ENCODE measurements at regions not wholly inside any gene's neighbourhood (a gene's known extent, or its start where the extent isn't known, plus 50 kb on each side); places are given as distances from the start of the nearest gene placed in this dataset.
"Not testable (repeated sequence)": the region's sequence is repeated elsewhere in the genome, so short reads cannot be mapped to it uniquely, and the experiment has no call there.

- Histone ChIP-seq H3K9me3 (no peaks in the 10 kb centered on the region), H3K27me3 (no peaks in the 10 kb centered on the region), H3K27ac (no peak overlapping the region), H3K36me3 (no peaks in the 10 kb centered on the region), H3K4me3 (no peak overlapping the region), H3K4me1 (no peaks in the 10 kb centered on the region)
- ATAC-seq (no peak), DNase-seq (no peak)
- TF ChIP-seq, protein P1, sequence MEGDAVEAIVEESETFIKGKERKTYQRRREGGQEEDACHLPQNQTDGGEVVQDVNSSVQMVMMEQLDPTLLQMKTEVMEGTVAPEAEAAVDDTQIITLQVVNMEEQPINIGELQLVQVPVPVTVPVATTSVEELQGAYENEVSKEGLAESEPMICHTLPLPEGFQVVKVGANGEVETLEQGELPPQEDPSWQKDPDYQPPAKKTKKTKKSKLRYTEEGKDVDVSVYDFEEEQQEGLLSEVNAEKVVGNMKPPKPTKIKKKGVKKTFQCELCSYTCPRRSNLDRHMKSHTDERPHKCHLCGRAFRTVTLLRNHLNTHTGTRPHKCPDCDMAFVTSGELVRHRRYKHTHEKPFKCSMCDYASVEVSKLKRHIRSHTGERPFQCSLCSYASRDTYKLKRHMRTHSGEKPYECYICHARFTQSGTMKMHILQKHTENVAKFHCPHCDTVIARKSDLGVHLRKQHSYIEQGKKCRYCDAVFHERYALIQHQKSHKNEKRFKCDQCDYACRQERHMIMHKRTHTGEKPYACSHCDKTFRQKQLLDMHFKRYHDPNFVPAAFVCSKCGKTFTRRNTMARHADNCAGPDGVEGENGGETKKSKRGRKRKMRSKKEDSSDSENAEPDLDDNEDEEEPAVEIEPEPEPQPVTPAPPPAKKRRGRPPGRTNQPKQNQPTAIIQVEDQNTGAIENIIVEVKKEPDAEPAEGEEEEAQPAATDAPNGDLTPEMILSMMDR (IDR thresholded peaks at IDR 0.05): no peak
- intact Hi-C loops (cut with DNase I): no loop called here
Observed at GRCh38 chr2:19169134-19169768, 189.2 kb downstream of the OSR1 start.

GRCh38 chr2:19164099-19164498, 194.3 kb downstream of the OSR1 start:
- intact Hi-C loops (cut with DNase I); DNase-seq: not testable (repeated sequence)

DNA sequence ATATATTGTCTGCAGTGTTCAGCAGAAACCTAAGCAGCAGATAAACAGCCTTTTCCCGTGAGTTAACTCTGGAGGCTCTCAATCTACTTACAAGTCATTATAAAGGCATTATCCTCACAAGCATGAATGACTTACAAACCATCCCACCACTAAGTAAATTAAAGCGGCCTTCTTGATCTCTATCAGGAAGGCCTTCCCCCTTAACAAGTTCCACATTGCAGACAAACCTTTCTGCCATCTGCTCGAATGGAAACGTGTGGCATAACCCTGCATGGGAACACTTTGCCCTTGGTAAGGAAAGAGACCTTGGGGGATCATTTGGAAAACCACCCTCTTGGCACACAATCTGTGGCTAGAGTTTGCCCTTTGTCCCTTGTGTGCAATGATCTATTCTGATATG, 199.5 kb downstream of the OSR1 start:
- TF ChIP-seq, protein P1 (IDR thresholded peaks at IDR 0.05): no peak
- no peak for DNase-seq
- Histone ChIP-seq H3K4me3 (no peak overlapping the region), H3K4me1 (no peaks in the 10 kb centered on the region), H3K27me3 (no peaks in the 10 kb centered on the region), H3K9me3 (no peaks in the 10 kb centered on the region), H3K36me3 (no peaks in the 10 kb centered on the region), H3K27ac (no peak overlapping the region)
- ATAC-seq: no peak
- intact Hi-C loops (cut with DNase I): no loop called here

More at GRCh38 chr2:19164099-19164498, 194.3 kb downstream of the OSR1 start:
- H3K4me3 ChIP-seq, ATAC-seq, H3K27me3 ChIP-seq, H3K9me3 ChIP-seq, H3K4me1 ChIP-seq, H3K27ac ChIP-seq, H3K36me3 ChIP-seq: not testable (repeated sequence)

DNA sequence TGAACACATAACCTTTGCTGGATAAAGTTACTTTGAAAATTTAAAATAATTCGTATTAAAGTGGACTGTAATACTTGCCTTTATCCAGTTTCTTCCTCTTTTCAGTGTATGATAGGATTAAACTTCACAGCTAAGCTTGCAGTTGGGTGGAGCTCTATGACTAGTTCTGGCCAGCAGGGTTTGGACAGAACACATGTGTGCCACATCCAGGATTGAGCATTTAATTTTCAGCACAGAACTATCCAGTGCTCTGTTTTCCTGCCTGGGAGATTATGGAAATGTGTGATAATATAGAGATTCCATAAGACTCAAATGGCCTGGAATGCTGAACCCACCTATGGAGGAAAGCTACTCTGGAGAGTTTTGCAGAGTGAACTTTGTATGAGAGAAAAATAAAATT, 200.2 kb downstream of the OSR1 start:
- intact Hi-C loops (cut with DNase I): no loop called here
- TF ChIP-seq, protein P1 (IDR thresholded peaks at IDR 0.05): no peak
- ATAC-seq: no peak
- Histone ChIP-seq H3K9me3 (no peaks in the 10 kb centered on the region), H3K27ac (no peak overlapping the region), H3K36me3 (no peaks in the 10 kb centered on the region), H3K4me1 (no peaks in the 10 kb centered on the region), H3K4me3 (no peak overlapping the region), H3K27me3 (no peaks in the 10 kb centered on the region)
- DNase-seq: no peak

GRCh38 chr2:19156646-19157045, 201.8 kb downstream of the OSR1 start:
- TF ChIP-seq, protein P1 (IDR thresholded peaks at IDR 0.05): no peak
- intact Hi-C loops (cut with DNase I): no loop called here
- ATAC-seq (no peak), DNase-seq (no peak)
- no peaks in the 10 kb centered on the region for H3K36me3 ChIP-seq
- H3K27ac ChIP-seq: no peak overlapping the region
- H3K9me3 ChIP-seq: no peaks in the 10 kb centered on the region
- no peaks in the 10 kb centered on the region for H3K27me3 ChIP-seq
- H3K4me1 ChIP-seq: no peaks in the 10 kb centered on the region
- no peak overlapping the region for H3K4me3 ChIP-seq

DNA sequence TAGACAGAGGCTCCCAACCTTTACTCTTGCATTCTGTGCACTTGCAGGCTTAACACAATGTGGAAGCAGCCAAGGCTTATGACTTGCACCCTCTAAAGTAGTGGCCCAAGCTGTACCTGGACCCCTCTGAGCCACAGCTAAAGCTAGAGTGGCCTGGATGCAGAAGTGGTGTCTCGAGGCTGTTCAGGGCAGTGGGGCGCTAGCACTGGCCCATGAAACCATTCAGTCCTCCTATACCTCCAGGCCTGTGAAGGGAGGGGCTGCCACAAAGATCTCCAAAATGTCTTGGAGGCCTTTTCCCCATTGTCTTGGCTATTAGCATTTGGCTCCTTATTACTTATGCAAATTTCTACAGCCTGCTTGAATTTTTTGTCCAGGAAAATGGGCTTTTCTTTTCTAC, 207.7 kb downstream of the OSR1 start:
- TF ChIP-seq, protein P1 (IDR thresholded peaks at IDR 0.05): no peak
- intact Hi-C loops (cut with DNase I): no loop called here
- DNase-seq: no peak
- no peak for ATAC-seq
- Histone ChIP-seq H3K27me3 (no peaks in the 10 kb centered on the region), H3K9me3 (no peaks in the 10 kb centered on the region), H3K36me3 (no peaks in the 10 kb centered on the region), H3K4me3 (no peak overlapping the region), H3K27ac (no peak overlapping the region), H3K4me1 (no peaks in the 10 kb centered on the region)

Data from upper lobe of right lung (tissue), 1 donor.